GM23338 (cell line): ENCODE measurements at regions not wholly inside any gene's neighbourhood (a gene's known extent, or its start where the extent isn't known, plus 50 kb on each side); places are given as distances from the start of the nearest gene placed in this dataset.

Source experiments
- ATAC-seq: fragments of 200-7000 bp; cut with Tn5 transposase; 3 replicates; pipeline ENCODE4 v1.9.1; 2020
- DNase-seq: peaks from one replicate; pipeline ENCODE4 v3.0.0-alpha.2; 2015; ENCODE audit warnings: low spot score
- H2AFZ ChIP-seq: fragments of 200-600 bp; sonication (generic); 2 replicates; pipeline ENCODE4 v1.8.0; 2016; ENCODE audit warnings: antibody characterized with exemption, mild to moderate bottlenecking, moderate library complexity
- H3F3A ChIP-seq: fragments of 200-600 bp; sonication (generic); replicated peaks from 2 replicates; pipeline ENCODE4 v1.8.0; 2017; ENCODE audit warnings: antibody characterized with exemption, mixed run types, low read depth
- H3K27ac ChIP-seq: fragments of 200-600 bp; sonication (generic); 2 replicates; pipeline ENCODE4 v1.6.1; 2016; ENCODE audit warnings: low read depth
- H3K27me3 ChIP-seq: fragments of 200-600 bp; sonication (generic); 2 replicates; pipeline ENCODE4 v1.8.0; 2016; ENCODE audit warnings: mild to moderate bottlenecking, mixed run types, moderate library complexity; ENCODE audit not compliant: insufficient read depth
- H3K36me3 ChIP-seq: fragments of 200-600 bp; sonication (generic); 2 replicates; pipeline ENCODE4 v1.8.0; 2016; ENCODE audit warnings: mild to moderate bottlenecking; ENCODE audit not compliant: insufficient read depth
- H3K4me1 ChIP-seq: fragments of 200-600 bp; sonication (generic); 2 replicates; pipeline ENCODE4 v1.8.0; 2016; ENCODE audit warnings: mild to moderate bottlenecking, moderate library complexity; ENCODE audit not compliant: insufficient read depth
- H3K4me2 ChIP-seq: fragments of 200-600 bp; sonication (generic); 2 replicates; pipeline ENCODE4 v1.7.1; 2017; ENCODE audit warnings: mixed run types
- H3K4me3 ChIP-seq: fragments of 200-600 bp; sonication (generic); 2 replicates; pipeline ENCODE4 v1.6.1; 2016; ENCODE audit warnings: mixed run types
- H3K79me2 ChIP-seq: fragments of 200-600 bp; sonication (generic); replicated peaks from 2 replicates; pipeline ENCODE4 v1.8.0; 2017; ENCODE audit warnings: mild to moderate bottlenecking; ENCODE audit not compliant: insufficient read depth
- H3K9me2 ChIP-seq: fragments of 200-600 bp; sonication (generic); 2 replicates; pipeline ENCODE4 v1.8.0; 2017; ENCODE audit not compliant: insufficient read depth
- H4K20me1 ChIP-seq: fragments of 200-600 bp; sonication (generic); replicated peaks from 2 replicates; pipeline ENCODE4 v1.8.0; 2017; ENCODE audit warnings: mild to moderate bottlenecking; ENCODE audit not compliant: insufficient read depth
- H3K27ac Mint-ChIP-seq: 2 replicates; pipeline ENCODE4 v1.8.0; 2020; ENCODE audit warnings: inconsistent platforms, mild to moderate bottlenecking, moderate library complexity, mixed read lengths
- H3K27me3 Mint-ChIP-seq: 3 replicates; pipeline ENCODE4 v1.8.0; 2022; ENCODE audit warnings: low read depth, mild to moderate bottlenecking, moderate library complexity, mixed read lengths, inconsistent platforms; ENCODE audit not compliant: insufficient read depth, poor library complexity
- H3K36me3 Mint-ChIP-seq: 3 replicates; pipeline ENCODE4 v1.8.0; 2021; ENCODE audit warnings: low read depth, mild to moderate bottlenecking, inconsistent platforms, moderate library complexity, mixed read lengths
- H3K4me1 Mint-ChIP-seq: 3 replicates; pipeline ENCODE4 v1.8.0; 2020; ENCODE audit warnings: mild to moderate bottlenecking, inconsistent platforms, mixed read lengths
- H3K4me3 Mint-ChIP-seq: 3 replicates; pipeline ENCODE4 v1.8.0; 2021; ENCODE audit warnings: moderate library complexity, mild to moderate bottlenecking, inconsistent platforms, mixed read lengths
- H3K9me3 Mint-ChIP-seq: 3 replicates; pipeline ENCODE4 v1.8.0; 2020; ENCODE audit warnings: moderate library complexity, mild to moderate bottlenecking, inconsistent platforms, mixed read lengths
- CREB1 ChIP-seq: fragments of 250-450 bp; sonication (Bioruptor Pico); IDR thresholded peaks from 2 replicates; pipeline ENCODE4 v1.5.0; 2020; ENCODE audit warnings: low read depth, mild to moderate bottlenecking, moderate library complexity
- CTCF ChIP-seq, 2 experiments: fragments of 200-600 bp in 1 of 2; sonication (generic) in 1 of 2; conservative IDR thresholded peaks; 2 replicates each; pipeline versions ENCODE4 v1.5.1 to v1.6.1; 2016 to 2017; ENCODE audit warnings: antibody characterized with exemption in 2 of 2, low read depth in 2 of 2, mild to moderate bottlenecking in 2 of 2, moderate library complexity in 1 of 2
- ETS1 ChIP-seq: IDR thresholded peaks from 2 replicates; pipeline ENCODE4 v1.6.1; 2016; ENCODE audit warnings: antibody characterized with exemption
- EZH2phosphoT487 ChIP-seq: fragments of 200-600 bp; sonication (generic); IDR thresholded peaks from one replicate; pipeline ENCODE4 v1.8.1; 2018; ENCODE audit warnings: antibody characterized with exemption; ENCODE audit not compliant: unreplicated experiment
- POLR2AphosphoS5 ChIP-seq: IDR thresholded peaks from 2 replicates; pipeline ENCODE4 v1.6.1; 2016; ENCODE audit warnings: antibody characterized with exemption, low read depth
- REST ChIP-seq: IDR thresholded peaks from one replicate; pipeline ENCODE4 v1.6.1; 2018; ENCODE audit warnings: antibody characterized with exemption; ENCODE audit not compliant: unreplicated experiment
- STAT1 ChIP-seq: IDR thresholded peaks from one replicate; pipeline ENCODE4 v1.6.1; 2016; ENCODE audit warnings: antibody characterized with exemption; ENCODE audit not compliant: unreplicated experiment

- no peak for TF ChIP-seq REST
- TF ChIP-seq ETS1, result no peak
- no peak for TF ChIP-seq STAT1
- TF ChIP-seq POLR2AphosphoS5, result no peak
These were observed 1218.4 kb upstream of the TMPRSS15 start (continued) for GRCh38 chr21:19621837-19622496.

GRCh38 chr21:19640964-19641363 is 1237.4 kb upstream of the TMPRSS15 start:
- no peaks in the 10 kb centered on the region for H4K20me1 ChIP-seq
- H3K9me2 ChIP-seq, result no peaks in the 10 kb centered on the region
- H3K4me1 Mint-ChIP-seq, result no peaks in the 10 kb centered on the region
- H3K36me3 ChIP-seq, result no peaks in the 10 kb centered on the region
- H3K4me2 ChIP-seq, result no peak overlapping the region
- peak; percentile 2 for DNase-seq
- H3K27ac Mint-ChIP-seq, result no peak overlapping the region
- H3K27ac ChIP-seq, result no peak overlapping the region
- TF ChIP-seq EZH2phosphoT487, result no peak
- no peak for TF ChIP-seq CREB1 (CRISPR knock-in tag)
- TF ChIP-seq CTCF (conservative IDR thresholded peaks at IDR 0.05; ENCODE audit: low read depth in 2 of 2), result no peak
- TF ChIP-seq ETS1, result no peak
- TF ChIP-seq STAT1, result no peak
- no peaks in the 10 kb centered on the region for H3K27me3 ChIP-seq
- no peaks in the 10 kb centered on the region for H3K9me3 Mint-ChIP-seq
- H3K36me3 Mint-ChIP-seq, result no peaks in the 10 kb centered on the region
- no peaks in the 10 kb centered on the region for H3F3A ChIP-seq
- no peaks in the 10 kb centered on the region for H3K4me1 ChIP-seq
- H3K27me3 Mint-ChIP-seq, result no peaks in the 10 kb centered on the region
- peak overlapping the region; percentile 29; the same call in 1 of the 2 replicates for H2AFZ ChIP-seq
- ATAC-seq, result no peak
- no peak overlapping the region for H3K4me3 Mint-ChIP-seq
- no peak overlapping the region for H3K4me3 ChIP-seq
- no peaks in the 10 kb centered on the region for H3K79me2 ChIP-seq
